ENCODE measurements at regions not wholly inside any gene's neighbourhood (a gene's known extent, or its start where the extent isn't known, plus 50 kb on each side); places are given as distances from the start of the nearest gene placed in this dataset.

DNA sequence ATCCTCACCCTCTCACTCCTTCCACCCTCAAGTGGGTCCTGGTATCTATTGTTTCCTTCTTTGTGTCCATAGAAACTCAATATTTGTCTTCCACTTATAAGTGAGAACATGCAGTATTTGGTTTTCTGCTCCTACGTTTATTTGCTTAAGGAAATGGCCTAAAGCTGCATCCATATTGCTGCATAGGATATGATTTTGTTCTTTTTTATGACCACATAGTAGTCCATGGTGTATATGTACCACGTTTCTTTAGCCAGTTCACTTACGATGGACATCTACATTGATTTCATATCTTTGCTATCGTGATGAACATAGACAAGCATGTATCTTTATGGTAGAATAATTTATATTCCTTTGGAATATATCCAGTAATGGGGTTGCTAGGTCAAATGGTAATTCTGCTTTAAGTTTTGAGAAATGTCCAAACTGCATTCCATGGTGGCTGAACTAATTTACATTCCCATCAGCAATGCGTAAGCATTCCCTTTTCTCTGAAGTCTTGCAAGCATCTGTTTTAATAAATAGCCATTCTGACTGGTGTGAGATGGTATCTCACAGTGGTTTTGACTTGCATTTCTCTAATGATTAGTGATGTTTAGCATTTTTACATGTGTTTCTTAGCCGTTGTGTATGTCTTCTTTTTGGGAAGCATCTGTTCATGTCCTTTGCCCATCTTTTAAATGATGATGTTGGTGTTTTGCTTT is 650.2 kb downstream of the ZNF385D start (continued):
- TF ChIP-seq, protein P1, sequence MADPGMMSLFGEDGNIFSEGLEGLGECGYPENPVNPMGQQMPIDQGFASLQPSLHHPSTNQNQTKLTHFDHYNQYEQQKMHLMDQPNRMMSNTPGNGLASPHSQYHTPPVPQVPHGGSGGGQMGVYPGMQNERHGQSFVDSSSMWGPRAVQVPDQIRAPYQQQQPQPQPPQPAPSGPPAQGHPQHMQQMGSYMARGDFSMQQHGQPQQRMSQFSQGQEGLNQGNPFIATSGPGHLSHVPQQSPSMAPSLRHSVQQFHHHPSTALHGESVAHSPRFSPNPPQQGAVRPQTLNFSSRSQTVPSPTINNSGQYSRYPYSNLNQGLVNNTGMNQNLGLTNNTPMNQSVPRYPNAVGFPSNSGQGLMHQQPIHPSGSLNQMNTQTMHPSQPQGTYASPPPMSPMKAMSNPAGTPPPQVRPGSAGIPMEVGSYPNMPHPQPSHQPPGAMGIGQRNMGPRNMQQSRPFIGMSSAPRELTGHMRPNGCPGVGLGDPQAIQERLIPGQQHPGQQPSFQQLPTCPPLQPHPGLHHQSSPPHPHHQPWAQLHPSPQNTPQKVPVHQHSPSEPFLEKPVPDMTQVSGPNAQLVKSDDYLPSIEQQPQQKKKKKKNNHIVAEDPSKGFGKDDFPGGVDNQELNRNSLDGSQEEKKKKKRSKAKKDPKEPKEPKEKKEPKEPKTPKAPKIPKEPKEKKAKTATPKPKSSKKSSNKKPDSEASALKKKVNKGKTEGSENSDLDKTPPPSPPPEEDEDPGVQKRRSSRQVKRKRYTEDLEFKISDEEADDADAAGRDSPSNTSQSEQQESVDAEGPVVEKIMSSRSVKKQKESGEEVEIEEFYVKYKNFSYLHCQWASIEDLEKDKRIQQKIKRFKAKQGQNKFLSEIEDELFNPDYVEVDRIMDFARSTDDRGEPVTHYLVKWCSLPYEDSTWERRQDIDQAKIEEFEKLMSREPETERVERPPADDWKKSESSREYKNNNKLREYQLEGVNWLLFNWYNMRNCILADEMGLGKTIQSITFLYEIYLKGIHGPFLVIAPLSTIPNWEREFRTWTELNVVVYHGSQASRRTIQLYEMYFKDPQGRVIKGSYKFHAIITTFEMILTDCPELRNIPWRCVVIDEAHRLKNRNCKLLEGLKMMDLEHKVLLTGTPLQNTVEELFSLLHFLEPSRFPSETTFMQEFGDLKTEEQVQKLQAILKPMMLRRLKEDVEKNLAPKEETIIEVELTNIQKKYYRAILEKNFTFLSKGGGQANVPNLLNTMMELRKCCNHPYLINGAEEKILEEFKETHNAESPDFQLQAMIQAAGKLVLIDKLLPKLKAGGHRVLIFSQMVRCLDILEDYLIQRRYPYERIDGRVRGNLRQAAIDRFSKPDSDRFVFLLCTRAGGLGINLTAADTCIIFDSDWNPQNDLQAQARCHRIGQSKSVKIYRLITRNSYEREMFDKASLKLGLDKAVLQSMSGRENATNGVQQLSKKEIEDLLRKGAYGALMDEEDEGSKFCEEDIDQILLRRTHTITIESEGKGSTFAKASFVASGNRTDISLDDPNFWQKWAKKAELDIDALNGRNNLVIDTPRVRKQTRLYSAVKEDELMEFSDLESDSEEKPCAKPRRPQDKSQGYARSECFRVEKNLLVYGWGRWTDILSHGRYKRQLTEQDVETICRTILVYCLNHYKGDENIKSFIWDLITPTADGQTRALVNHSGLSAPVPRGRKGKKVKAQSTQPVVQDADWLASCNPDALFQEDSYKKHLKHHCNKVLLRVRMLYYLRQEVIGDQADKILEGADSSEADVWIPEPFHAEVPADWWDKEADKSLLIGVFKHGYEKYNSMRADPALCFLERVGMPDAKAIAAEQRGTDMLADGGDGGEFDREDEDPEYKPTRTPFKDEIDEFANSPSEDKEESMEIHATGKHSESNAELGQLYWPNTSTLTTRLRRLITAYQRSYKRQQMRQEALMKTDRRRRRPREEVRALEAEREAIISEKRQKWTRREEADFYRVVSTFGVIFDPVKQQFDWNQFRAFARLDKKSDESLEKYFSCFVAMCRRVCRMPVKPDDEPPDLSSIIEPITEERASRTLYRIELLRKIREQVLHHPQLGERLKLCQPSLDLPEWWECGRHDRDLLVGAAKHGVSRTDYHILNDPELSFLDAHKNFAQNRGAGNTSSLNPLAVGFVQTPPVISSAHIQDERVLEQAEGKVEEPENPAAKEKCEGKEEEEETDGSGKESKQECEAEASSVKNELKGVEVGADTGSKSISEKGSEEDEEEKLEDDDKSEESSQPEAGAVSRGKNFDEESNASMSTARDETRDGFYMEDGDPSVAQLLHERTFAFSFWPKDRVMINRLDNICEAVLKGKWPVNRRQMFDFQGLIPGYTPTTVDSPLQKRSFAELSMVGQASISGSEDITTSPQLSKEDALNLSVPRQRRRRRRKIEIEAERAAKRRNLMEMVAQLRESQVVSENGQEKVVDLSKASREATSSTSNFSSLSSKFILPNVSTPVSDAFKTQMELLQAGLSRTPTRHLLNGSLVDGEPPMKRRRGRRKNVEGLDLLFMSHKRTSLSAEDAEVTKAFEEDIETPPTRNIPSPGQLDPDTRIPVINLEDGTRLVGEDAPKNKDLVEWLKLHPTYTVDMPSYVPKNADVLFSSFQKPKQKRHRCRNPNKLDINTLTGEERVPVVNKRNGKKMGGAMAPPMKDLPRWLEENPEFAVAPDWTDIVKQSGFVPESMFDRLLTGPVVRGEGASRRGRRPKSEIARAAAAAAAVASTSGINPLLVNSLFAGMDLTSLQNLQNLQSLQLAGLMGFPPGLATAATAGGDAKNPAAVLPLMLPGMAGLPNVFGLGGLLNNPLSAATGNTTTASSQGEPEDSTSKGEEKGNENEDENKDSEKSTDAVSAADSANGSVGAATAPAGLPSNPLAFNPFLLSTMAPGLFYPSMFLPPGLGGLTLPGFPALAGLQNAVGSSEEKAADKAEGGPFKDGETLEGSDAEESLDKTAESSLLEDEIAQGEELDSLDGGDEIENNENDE (IDR thresholded peaks at IDR 0.05; ENCODE audit: insufficient replicate concordance, low read length) = no peak
- TF ChIP-seq SRF (IDR thresholded peaks at IDR 0.05; ENCODE audit: low read depth, low read length) = no peak
- no peak for TF ChIP-seq KDM5A (IDR thresholded peaks at IDR 0.05; ENCODE audit: low read length)
- TF ChIP-seq RXRA (IDR thresholded peaks at IDR 0.05; ENCODE audit: insufficient read depth, low read depth, low read length) = no peak
- TF ChIP-seq SP1 (IDR thresholded peaks at IDR 0.05; ENCODE audit: low read depth, low read length) = no peak
- TF ChIP-seq CEBPB (IDR thresholded peaks at IDR 0.05; ENCODE audit: low read depth, low read length) = no peak
- TF ChIP-seq, protein P2, sequence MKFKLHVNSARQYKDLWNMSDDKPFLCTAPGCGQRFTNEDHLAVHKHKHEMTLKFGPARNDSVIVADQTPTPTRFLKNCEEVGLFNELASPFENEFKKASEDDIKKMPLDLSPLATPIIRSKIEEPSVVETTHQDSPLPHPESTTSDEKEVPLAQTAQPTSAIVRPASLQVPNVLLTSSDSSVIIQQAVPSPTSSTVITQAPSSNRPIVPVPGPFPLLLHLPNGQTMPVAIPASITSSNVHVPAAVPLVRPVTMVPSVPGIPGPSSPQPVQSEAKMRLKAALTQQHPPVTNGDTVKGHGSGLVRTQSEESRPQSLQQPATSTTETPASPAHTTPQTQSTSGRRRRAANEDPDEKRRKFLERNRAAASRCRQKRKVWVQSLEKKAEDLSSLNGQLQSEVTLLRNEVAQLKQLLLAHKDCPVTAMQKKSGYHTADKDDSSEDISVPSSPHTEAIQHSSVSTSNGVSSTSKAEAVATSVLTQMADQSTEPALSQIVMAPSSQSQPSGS (IDR thresholded peaks at IDR 0.05; ENCODE audit: low read length) = no peak
- no peak for TF ChIP-seq SIX5 (IDR thresholded peaks at IDR 0.05; ENCODE audit: low read depth, low read length)
- no peak for TF ChIP-seq POLR2AphosphoS5 (IDR thresholded peaks at IDR 0.05; ENCODE audit: low read depth, low read length)
